CD4-positive, alpha-beta T cell treated with Interferon gamma for 1 hour (primary cell): ENCODE measurements at regions not wholly inside any gene's neighbourhood (a gene's known extent, or its start where the extent isn't known, plus 50 kb on each side); places are given as distances from the start of the nearest gene placed in this dataset.
"Not testable (repeated sequence)": the region's sequence is repeated elsewhere in the genome, so short reads cannot be mapped to it uniquely, and the experiment has no call there.

Source experiments
- DNase-seq: peaks from one replicate; pipeline ENCODE4 v3.0.0-alpha.2; 2020

DNA sequence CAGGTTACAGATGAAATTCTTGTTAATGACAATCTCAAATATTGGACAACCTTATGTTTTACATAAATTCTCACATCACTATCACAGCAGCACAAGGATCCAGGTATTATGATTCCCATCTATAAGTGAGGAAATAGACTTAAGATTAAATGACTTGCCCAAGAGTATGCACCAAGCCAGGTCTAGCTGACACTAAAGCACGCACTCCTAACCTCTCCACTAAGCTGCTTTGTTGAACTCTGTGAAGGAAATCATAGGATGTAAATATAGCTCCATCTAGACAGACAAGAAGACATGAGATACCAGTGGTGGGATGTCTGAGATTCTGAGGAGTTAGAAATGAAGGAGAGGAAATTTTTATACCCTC, 87.9 kb downstream of the PHLDA1 start:
- DNase-seq = no peak

DNA sequence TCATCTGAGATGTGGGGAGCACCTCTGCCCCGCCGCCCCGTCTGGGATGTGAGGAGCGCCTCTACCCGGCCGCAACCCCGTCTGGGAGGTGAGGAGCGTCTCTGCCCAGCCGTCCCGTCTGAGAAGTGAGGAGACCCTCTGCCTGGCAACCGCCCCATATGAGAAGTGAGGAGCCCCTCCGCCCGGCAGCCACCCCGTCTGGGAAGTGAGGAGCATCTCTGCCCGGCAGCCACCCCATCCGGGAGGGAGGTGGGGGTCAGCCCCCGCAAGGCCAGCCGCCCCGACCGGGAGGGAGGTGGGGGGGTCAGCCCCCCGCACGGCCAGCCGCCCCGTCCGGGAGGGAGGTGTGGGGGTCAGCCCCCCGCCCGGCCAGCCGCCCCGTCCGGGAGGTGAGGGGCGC, 89.9 kb downstream of the PHLDA1 start:
- DNase-seq = not testable (repeated sequence)

DNA sequence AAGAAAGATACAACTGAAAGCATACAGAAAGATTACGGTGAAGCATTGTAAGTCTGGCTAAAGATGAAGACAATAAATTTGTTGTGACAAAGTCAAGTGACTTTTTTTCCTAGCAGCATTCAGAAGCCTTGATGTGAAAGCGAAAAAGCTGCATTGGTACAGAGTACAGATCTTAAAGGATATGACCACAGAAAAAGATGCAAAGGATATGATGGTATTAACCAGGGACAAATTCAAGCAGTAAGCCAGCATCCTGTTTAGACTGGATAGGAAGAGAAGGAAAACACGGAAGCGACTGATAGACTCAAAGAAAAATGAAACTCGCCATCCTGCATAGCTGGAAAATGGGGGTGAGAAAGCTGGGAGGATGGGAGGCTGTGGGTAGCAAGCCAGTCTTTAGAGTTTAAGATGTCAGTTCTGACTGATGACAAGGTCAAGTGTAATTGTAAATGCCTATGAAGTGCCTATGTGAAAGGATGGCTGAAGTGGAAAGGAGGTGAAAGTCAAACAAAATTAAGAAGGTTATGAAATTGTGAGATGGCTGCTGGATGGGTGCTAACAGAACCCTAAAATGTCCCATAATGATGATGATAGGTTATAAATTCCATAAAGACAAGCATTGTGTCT, 92.4 kb downstream of the PHLDA1 start:
- no peak for DNase-seq

DNA sequence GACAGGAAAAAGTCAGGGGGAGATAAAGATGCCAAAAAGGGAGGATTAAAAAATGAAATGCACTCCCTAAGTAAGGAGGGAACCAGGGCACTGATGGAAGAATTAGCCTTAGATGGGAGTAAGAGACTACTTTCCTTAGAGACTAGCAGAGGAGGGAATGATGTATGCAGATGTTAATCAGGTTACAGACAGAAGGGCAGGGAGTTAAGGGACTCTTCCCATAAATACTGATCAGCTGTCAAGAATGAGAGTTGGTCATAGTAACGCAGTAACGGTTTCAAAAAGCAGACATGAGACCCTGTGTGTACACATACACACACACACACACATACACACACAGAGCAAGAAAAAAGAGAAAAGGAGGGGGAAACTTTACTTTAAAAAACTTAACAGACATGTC, 93.4 kb downstream of the PHLDA1 start:
- DNase-seq = no peak

DNA sequence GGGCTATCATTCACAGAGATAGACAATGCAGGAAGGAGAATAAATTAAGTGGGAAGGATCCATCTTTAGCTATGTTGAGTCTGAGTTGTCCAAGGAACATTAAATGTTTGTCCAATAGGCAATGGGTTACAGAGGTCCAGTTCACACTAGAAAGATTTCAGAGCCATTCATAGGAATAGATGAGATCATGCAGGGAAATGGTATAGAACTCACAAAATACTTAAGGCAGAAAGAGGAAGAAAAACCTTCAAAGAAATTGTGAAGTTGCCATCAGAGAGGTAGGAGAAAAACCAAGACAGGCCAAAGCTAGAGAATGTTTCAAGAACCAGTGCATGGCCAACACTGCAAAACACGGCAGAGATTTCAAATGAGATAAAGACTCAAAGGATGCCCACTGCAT, 94.1 kb downstream of the PHLDA1 start:
- no peak for DNase-seq

DNA sequence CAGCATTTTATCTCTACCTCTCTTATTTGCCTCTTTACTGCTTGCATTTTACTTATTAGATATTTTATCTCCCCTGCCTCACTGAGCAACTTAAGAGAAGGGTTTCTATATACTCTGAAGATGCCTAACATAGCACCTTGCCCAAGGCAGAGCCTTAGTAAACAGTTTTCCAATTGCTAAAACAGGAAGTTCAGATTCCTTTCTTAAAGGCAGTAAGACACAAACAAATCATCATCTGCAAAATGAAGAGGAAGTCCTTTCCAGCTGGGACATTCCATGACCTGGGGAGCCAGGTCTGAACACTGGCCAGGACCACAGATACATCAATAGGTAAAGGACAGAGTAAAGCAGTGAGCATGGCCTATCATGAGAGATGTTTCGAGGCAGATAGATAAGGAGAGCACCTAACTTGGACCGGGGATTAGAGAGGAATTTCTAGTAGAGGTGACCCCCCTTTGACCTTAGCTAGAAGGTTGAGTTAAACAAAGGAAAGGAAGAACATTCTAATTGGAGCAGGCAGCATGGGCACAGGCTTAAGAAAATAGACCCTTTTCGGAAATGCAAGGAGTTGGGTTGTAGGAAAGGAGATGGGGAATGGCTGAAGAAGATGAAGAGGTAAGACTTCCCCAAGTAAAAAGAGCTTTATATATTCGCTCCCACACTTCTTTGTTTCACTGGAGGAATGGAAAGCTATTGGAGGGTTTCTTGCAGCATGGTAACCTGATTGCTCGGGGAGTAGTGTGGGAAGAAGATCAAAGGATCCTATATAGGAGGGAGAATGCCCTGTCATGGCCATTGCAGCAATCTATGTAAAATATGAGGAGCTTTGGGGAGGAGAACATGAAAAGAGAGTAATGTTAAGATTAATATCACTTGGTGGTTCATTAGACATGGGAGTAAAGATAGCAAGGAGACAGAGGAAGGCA, 94.8 kb downstream of the PHLDA1 start:
- no peak for DNase-seq

DNA sequence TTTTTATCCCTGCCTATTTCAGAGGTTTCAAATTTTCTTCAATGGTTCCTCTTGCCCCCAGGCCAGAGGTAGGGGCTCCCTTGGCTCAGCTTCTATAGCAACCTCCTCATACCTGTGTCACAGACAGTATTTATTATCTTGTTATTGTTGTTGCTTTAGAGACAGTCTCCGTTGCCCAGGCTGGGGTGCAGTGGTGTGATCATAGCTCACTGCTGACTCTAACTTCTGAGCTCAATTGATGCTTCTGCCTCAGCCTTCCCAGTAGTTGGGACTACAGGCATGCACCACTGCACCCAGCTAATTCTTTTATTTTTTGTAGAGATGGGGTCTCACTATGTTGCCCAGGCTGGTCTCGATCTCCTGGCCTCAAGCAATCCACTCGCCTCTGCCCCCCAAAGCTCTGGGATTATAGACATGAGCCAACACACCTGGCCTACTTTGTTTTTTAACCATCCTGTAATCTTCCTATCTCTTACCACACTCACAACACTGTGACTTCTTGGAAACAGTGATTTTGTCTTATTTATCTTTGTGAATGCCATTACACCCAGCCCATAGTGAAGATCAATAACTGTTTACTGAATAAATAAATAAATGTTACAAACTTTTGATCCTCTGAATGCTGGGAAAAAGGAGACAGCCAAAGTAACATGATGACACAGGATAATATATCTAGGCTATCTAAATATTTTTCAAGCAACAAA, 95.9 kb downstream of the PHLDA1 start:
- DNase-seq = no peak

DNA sequence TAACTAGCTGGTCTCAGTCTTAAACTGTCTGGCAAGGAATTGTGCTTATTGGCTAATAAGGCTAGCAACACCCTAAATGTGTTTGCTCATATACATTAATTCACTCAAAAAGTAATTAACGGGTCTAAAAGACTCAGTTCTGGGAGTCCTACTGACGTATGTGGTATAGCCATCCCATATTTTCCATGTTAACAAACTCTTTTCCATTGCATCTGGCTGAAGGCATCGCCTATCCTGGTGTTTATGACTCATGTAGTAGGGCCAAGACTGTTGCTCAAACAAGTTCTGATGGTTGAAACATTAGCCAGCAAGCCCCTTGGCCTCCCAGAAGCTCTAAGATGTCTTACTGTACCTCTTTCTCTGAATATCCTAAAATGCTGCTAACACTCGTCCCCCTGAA, 98.5 kb downstream of the PHLDA1 start:
- no peak for DNase-seq

DNA sequence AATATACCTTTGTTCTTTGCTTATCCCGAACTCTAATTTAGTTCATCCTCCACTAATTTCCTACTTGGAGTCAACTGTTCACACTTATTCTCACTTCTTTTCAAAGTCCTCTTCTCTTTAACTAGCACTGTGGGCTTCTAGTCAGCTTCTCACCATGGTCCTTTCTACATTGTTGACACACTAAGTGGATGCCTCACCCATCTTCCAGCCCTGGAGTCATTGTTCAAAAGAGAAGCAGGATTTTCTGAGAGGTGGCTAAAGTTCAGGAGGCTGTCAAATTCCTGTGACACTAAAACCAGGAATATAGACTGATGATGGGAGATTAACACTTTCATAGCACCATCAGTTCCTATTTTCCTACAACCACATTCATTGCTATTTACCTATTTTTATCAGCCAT, 99.3 kb downstream of the PHLDA1 start:
- DNase-seq = no peak

DNA sequence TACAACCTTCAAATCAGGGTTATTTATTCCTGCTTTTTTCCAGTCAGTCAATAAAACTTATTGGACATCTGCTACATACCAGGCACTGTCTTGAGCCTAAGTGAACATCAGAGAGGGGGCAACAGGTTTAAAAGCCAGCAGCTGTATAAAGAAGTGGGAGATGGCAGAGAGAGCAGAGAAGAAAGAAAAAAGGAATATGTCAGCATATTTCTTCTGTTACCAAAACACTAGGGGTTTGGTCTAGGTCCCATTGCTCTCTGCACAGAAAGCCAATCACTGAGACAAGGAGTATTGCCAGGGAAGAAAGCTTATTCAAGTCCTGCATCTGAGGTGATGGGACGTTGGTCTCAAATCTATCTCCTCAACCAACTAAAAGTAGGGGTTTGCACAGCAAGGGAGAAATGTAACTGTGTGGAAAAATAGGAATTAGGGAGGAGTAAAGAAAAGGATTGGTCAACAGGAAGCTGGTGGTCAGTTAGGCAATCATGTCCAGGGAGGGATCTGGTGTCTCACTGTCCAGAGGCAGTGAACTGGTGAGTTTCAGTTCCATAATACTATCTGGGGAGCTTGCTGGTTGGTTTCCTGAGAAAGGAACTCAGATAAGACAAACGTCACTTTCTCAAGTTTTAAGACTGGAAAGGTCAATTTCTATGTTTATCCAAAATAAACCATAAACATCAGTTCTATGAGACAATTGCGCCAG, 107.5 kb downstream of the PHLDA1 start:
- no peak for DNase-seq

DNA sequence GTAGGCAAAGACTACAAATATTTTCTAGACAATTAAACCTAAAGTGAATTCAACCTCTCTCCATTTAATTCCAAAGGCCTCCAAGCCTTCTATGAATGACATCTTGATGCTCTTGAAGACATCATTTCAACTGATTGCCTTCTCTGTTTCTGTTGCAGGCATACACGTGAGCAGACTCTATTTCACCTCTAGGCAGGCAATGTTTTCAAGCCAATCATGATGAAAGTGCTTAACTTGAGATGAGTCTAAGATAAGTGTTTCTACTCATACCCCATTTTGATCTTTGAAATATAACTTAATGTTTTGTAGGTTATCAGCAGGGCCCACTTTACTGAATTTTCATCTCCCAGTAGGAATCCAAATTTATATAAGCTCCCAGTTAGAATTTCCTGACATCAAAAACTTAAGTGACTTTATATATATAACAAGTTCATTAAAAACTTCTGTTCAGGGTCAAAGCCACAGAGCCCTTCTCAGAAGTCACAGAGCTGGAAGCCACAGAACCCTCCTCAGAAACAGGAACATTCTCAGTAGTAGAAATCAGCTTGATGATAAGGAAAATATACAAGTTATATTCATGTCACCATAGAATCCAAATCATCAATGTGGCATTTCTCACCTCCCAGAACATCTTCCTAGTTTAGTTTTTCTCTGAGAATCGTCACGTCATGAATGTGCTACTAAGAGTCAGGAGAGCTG, 108.5 kb downstream of the PHLDA1 start:
- DNase-seq = no peak

DNA sequence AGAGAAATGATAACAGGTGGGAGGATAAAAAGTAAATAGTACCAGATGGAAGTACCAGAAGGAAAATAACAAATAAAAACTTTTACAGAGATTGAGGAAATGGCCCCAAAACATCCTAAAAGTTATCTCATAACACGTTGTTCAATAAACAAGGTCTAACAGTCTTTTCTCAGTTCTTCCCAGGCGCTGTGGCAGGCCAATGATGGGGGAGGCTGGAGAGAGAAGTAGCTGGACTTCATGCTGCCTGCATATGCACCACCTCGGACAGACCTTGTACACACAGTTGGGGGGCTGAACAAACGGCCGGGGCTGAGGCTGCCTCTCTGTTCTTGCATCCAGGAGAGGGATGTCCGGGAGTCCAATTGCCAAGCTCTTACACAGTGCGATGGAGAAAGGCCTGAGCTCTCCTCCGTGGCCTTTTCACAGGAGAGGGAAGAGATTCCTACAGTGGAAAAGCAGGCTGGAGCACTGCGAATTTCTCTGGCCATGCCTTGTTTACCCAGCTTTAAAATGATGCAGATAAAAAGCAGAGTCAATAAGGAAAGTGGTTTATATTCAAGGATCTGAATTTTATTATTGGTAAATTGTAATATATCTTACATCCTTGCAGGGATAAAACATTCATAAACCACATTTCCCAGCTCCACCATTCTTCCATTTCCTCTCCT, 109.8 kb downstream of the PHLDA1 start:
- no peak for DNase-seq

DNA sequence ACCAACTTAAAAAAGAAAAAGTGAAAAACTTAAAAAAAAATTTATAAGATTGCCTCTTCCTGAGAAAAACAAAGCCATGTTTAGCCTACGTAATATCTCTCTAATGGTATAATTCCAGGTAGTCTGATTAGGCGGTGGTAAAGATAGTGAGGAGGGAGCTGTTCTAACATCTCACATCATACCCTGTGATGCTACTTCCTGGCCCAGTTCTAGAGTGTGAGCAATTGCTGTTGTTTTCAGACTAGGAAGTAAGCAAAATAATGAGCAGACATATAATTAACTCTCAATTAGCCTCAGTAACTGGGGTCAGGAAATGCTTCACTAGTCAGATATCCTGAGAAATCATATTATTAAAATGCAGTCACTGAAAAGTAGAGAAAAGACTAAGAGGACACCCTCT, 113.9 kb downstream of the PHLDA1 start:
- no peak for DNase-seq

DNA sequence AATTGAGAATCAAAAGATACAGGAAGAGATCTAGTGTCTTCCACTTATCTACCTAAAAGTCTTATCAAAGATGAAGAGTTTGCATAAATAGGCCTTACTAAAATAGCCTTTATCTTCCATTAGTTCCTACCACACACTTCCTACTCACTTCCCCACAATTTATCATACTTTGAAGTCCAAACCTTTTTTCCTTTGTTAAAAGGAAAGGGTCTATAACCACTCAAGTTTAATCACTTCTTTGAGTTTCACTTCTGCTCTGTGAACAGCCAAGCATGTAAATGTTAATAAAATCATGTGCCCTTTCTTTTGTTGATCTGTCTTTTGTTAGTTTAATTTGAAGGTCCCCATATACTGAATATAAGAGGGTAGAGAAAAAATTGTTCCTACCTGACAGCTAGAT, 114.5 kb downstream of the PHLDA1 start:
- no peak for DNase-seq

DNA sequence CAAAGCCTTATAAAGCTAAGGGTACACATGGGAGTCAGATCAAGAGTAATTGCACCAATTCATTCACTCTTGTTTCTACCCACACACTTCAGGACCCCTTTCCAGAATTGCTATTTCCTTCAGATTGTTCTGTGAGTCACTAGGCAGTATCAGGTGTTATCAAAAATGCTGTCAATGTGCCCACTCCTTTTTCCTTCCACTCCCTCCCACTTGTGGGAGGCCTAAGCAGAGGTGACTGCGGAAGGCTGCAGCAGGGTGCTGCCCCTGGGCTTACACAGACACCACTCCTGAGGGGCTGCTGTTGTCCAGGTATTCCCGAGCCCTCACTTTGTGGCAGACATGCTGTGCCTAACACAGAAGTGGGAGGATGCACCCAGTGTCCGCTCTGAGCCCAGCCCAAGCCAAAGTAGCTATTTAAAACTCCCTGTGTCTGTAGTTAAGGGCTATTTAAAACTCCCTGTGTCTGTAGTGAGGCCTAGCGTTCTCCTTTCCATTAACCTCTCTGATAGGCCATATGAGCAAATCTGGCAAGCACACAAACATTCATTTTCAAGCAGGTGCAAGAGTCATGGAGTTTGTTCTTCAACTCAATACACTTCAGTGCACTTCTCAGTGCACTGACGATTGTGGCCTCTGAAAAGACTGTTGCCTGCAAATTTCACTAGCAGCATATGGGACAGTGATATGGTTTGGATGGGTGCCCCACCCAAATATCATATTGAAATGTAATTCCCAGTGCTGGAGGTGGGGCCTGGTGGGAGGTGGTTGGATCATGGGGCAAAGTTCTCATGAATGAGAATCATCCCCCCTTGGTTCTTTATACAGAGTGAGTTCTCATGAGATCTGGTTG, 117.8 kb downstream of the PHLDA1 start:
- DNase-seq = no peak

DNA sequence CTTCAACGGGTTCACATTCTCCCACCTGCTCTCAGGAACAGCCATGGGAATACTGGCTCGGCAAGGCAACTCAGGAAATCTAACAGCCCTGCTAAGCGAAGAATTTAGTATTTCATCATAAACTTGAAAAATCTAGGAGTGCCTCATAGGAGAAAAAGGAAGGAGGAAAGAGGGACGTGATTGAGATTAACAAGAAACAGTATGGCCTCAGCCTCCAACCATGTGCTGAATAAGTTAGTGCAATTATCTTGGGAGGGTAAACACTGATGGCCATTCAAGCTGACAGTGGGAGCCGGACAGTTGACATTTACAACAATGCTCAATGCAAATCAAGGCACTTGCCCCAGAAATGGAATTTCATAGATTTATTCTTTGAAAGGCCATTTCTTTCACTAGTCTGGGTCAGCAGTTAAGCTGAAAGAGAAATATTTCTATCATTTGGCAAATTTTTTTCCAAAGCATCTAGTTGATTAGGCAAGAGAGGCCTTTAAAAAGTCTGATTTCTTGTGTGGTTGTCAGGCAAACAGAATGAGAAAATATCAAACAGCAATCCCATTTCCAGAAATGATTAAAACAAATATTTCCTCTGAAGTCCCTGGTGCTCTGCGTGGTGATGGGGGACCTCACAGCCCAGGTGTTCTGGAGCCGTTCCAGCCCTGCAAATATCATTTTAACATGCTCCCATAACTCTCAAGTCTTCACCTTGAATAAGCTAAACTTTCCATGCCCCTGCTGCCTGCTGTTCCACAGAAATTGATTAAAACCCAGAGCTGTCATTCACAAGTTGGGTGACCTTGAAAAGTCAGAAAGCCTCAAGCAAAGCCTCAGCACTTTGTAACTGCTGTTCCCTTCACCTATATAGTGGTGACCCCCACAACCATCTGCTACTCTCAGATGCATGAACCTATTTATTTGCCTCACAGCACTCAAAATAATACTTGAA, 121.6 kb downstream of the PHLDA1 start:
- no peak for DNase-seq

DNA sequence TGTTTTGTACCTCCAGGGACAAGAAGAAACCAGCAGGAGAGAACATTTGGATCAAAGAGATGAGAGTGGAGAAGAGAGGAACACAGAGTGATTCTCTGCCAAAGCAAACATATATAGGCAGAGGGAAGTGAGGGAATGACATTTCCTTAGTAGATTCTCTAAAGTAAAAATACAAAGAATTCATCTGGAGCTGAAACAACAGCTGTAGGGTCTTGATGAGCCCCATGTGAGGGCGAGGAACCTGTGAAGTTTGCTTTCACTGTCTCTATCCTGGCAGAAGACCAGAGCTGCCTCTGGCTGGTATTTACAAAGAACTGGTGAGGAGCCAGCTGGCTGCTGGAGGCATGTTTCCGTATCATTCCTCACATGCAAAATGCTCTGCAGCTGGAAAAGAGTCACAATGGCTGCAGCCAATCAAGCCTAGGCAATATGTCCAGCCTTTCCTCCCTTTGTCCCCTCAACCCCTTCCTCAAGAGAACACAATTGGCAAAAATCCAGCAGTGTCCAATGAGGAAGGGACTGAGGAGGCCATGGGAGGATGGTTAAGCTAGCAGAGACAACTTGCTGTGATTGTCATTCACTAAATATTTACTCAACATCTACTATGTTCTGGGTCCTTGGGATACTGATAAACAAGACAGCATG, 122.5 kb downstream of the PHLDA1 start:
- DNase-seq = no peak

DNA sequence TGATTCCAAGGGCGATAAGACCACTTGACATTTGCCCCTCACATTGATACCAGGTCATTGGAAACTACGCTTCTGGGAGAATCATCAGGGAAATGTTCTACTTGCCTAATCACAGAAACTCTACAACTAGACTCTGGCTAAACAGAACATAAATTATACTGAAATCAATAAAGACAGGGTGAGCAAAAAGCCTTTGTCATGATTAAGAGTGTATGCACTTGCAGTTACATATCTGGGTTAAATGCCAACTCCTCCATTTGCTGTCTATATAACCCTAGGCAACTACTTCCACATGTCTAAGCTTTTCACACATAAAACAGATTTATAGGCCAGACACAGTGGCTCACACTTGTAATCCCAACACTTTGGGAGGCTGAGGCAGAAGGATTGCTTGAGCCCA, 125.7 kb downstream of the PHLDA1 start:
- DNase-seq = no peak

DNA sequence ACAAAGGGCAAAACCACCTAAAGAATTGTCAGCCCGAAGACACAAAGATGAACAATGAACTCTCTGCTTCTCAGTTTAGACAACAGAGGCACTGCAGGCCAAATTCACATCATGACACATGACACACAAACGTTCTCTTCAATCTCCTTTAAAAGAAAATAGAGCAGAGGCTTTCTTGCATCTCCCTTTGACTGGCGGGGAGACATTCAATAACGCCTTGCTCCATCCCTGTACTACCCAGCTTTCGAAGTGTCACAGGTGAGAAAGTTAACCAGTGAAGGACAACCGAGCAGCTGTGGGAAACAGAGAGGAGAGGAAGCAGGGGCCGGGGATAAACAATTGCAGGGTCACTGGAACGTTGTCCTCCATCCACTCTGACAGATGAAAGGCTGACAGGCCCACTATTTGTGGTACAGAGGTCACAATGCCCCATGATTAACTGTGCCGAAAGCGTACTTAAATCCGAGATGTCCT, 130.8 kb downstream of the PHLDA1 start:
- no peak for DNase-seq
